ENCODE measurements at regions not wholly inside any gene's neighbourhood (a gene's known extent, or its start where the extent isn't known, plus 50 kb on each side); places are given as distances from the start of the nearest gene placed in this dataset.
"Not testable (repeated sequence)": the region's sequence is repeated elsewhere in the genome, so short reads cannot be mapped to it uniquely, and the experiment has no call there.

DNA sequence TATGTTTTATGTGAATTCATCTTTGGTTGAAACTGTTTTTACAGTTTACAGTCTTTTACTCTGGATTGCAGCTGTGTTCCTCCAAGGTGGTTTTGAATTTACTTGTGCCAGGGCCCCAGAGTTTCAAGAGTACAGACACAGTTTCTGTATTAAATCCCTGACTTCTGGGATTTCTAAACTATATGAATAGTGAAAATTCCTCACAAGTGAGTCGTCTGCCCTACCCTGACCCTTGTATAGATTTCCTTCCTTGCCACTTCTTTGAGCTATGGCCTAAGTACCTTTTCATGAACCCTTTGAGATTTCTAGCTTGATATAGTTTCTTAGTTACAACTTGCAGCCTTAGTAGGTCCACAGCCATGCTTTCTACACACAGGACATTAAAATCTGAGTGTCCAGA lies 700.8 kb downstream of the CDY1 start:
- not testable (repeated sequence) for H3K9me3 Mint-ChIP-seq; H3K27ac Mint-ChIP-seq; H3K27me3 Mint-ChIP-seq; ATAC-seq (ENCODE audit: low read depth); H3K4me3 Mint-ChIP-seq; H3K4me1 Mint-ChIP-seq; H3K36me3 Mint-ChIP-seq; DNase-seq (ENCODE audit: low spot score in 2 of 2)

DNA sequence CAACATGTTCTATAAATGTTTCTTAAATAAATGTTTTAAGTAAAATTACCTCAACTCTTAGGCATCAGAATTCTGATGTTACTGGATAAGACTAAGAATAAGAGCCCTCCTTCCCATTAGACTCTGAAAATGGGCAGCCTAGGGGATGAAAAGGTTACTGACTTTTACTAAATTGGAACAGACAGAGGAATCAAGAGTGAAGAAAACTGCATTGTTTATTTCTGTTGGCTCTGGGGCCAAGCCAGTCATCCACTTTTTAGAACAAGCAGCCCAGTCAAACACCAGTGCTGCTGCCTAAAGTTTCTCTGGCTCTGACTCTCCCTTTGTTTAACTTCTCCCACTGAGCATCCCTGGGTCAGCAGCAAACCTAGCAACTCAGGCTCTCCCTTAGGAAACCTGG lies 731.0 kb downstream of the CDY1 start:
- not testable (repeated sequence) for H3K4me3 Mint-ChIP-seq; DNase-seq (ENCODE audit: low spot score in 2 of 2); H3K36me3 Mint-ChIP-seq; H3K4me1 Mint-ChIP-seq; H3K27me3 Mint-ChIP-seq; ATAC-seq (ENCODE audit: low read depth); H3K9me3 Mint-ChIP-seq; H3K27ac Mint-ChIP-seq

GRCh38 chrY:26354191-26354590 lies 732.3 kb downstream of the CDY1 start:
- Mint-ChIP-seq H3K27ac (no peak overlapping the region), H3K27me3 (no peaks in the 10 kb centered on the region), H3K4me3 (no peak overlapping the region), H3K9me3 (no peaks in the 10 kb centered on the region), H3K36me3 (no peaks in the 10 kb centered on the region), H3K4me1 (no peaks in the 10 kb centered on the region)
- ATAC-seq (ENCODE audit: low read depth) (no peak), DNase-seq (ENCODE audit: low spot score in 2 of 2) (no peak)

- not testable (repeated sequence) for H3K9me3 Mint-ChIP-seq; H3K4me3 Mint-ChIP-seq; DNase-seq (ENCODE audit: low spot score in 2 of 2); H3K36me3 Mint-ChIP-seq; H3K4me1 Mint-ChIP-seq; ATAC-seq (ENCODE audit: low read depth); H3K27ac Mint-ChIP-seq; H3K27me3 Mint-ChIP-seq
Observed at GRCh38 chrY:26359869-26360268, 738.0 kb downstream of the CDY1 start.

GRCh38 chrY:26360472-26360871 lies 738.6 kb downstream of the CDY1 start:
- not testable (repeated sequence) for H3K4me1 Mint-ChIP-seq; H3K9me3 Mint-ChIP-seq; H3K27me3 Mint-ChIP-seq; H3K4me3 Mint-ChIP-seq; DNase-seq (ENCODE audit: low spot score in 2 of 2); H3K36me3 Mint-ChIP-seq; H3K27ac Mint-ChIP-seq; ATAC-seq (ENCODE audit: low read depth)

- not testable (repeated sequence) for H3K4me3 Mint-ChIP-seq; H3K9me3 Mint-ChIP-seq; H3K27ac Mint-ChIP-seq; H3K4me1 Mint-ChIP-seq; DNase-seq (ENCODE audit: low spot score in 2 of 2); H3K36me3 Mint-ChIP-seq; H3K27me3 Mint-ChIP-seq; ATAC-seq (ENCODE audit: low read depth)
Observed at GRCh38 chrY:26363442-26363841, 741.5 kb downstream of the CDY1 start.

GRCh38 chrY:26366091-26366490 lies 744.2 kb downstream of the CDY1 start:
- not testable (repeated sequence) for H3K9me3 Mint-ChIP-seq; ATAC-seq (ENCODE audit: low read depth); H3K4me1 Mint-ChIP-seq; H3K4me3 Mint-ChIP-seq; H3K27ac Mint-ChIP-seq; DNase-seq (ENCODE audit: low spot score in 2 of 2); H3K27me3 Mint-ChIP-seq; H3K36me3 Mint-ChIP-seq

DNA sequence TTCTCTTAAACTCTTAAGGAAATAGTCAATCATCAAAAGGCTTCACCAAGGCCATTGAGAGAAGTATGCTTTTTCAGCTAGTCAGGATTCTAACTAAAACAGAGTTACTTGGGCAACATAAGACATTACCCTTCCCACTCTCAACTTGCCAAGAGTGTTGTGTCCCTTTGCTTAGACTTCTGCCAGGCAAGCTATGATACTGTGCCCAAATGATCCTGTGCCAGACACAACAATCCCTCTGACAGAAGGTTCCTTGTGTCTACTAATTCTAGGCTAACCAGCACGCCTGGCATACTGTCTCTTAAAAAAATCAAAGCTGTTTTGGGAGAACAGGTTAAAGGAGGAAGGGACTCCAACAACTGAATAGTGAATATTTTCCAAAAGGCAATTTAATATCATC lies 750.6 kb downstream of the CDY1 start:
- not testable (repeated sequence) for H3K9me3 Mint-ChIP-seq; H3K27ac Mint-ChIP-seq; H3K36me3 Mint-ChIP-seq; H3K4me3 Mint-ChIP-seq; DNase-seq (ENCODE audit: low spot score in 2 of 2); ATAC-seq (ENCODE audit: low read depth); H3K27me3 Mint-ChIP-seq; H3K4me1 Mint-ChIP-seq

- Mint-ChIP-seq H3K9me3 (peaks cover 3% of the 10 kb centered on the region), H3K4me3 (no peak overlapping the region), H3K4me1 (no peaks in the 10 kb centered on the region), H3K27ac (no peak overlapping the region), H3K27me3 (no peaks in the 10 kb centered on the region), H3K36me3 (no peaks in the 10 kb centered on the region)
- ATAC-seq (ENCODE audit: low read depth) (no peak), DNase-seq (ENCODE audit: low spot score in 2 of 2) (no peak)
Observed at GRCh38 chrY:26408671-26409328, 786.9 kb downstream of the CDY1 start.

DNA sequence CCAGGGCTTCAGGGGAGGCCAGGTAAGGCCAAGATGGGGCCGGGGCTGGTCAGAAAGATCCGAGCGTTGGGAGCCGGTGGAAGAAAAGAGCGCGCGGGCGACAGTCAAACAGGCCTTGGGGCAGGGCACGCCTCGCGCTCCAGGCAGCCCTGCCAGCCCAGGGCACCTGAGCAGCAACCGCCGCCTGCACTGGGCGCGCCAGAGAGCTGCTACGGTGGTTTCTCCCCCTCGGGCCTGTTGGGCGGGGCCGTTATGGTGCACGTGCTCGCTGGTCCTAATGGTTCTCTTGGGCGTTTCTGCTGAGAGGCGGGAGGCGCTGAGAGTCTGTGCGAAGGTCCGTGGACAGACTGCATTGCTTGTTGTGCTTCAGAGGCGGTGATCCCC lies 787.4 kb downstream of the CDY1 start:
- Mint-ChIP-seq H3K9me3 (peaks cover 3% of the 10 kb centered on the region), H3K4me1 (no peaks in the 10 kb centered on the region), H3K27me3 (no peaks in the 10 kb centered on the region), H3K27ac (no peak overlapping the region), H3K36me3 (no peaks in the 10 kb centered on the region), H3K4me3 (no peak overlapping the region)
- DNase-seq (ENCODE audit: low spot score in 2 of 2) (no peak), ATAC-seq (ENCODE audit: low read depth) (no peak)

All from memory B cell (primary cell).